ENCODE measurements at regions not wholly inside any gene's neighbourhood (a gene's known extent, or its start where the extent isn't known, plus 50 kb on each side); places are given as distances from the start of the nearest gene placed in this dataset.

DNA sequence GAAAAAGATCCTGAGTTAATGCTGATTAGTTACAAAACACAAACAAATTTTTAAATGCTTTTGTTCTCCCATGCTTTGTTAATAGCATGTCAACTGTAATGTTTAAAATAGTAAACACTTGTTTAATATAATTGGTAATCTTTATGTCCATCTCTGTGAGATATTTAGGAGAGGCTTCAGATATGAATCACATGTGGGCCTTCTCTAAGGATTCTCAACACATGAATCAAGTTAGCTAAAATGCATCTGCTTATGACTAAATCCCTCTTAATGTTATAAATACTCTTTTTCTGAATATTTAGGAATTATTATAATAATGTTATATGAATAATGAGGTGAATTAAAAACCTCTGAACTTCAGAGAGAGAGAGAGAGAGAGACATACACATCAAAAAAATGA, 345.9 kb upstream of the MANEA start (continued):
- TF ChIP-seq ILK (tag; IDR thresholded peaks at IDR 0.05; ENCODE audit: borderline replicate concordance, low read depth): no peak

GRCh38 chr6:95232446-95232845, 344.9 kb upstream of the MANEA start:
- FAIRE-seq (no peak), DNase-seq (ENCODE audit: extremely low read depth in 1 of 4, low spot score in 3 of 4) (no peak), ATAC-seq (no peak)
- Histone ChIP-seq H3K79me2 (ENCODE audit: control insufficient read depth, insufficient read depth, low read length) (no peaks in the 10 kb centered on the region), H3K9me1 (ENCODE audit: control insufficient read depth, insufficient read depth, low read length) (no peaks in the 10 kb centered on the region), H4K20me1 (replicated peaks; ENCODE audit: control insufficient read depth, insufficient read depth, low read length) (no peaks in the 10 kb centered on the region), H3K27ac (ENCODE audit: extremely low read depth, low read depth, low read length) (no peak overlapping the region), H3K4me2 (ENCODE audit: insufficient read depth, low read length) (no peak overlapping the region), H3K4me3 (no peak overlapping the region), H3K4me1 (replicated peaks in 1 of 2; ENCODE audit: control insufficient read depth in 2 of 2, insufficient read depth in 2 of 2, low read length in 2 of 2) (no peaks in the 10 kb centered on the region), H2AFZ (ENCODE audit: low read depth, low read length) (no peak overlapping the region), H3K9ac (ENCODE audit: insufficient read depth in 1 of 2, low read depth in 2 of 2, low read length in 2 of 2) (no peak overlapping the region), H3K27me3 (ENCODE audit: control insufficient read depth in 2 of 2, insufficient read depth in 2 of 2, low read length in 2 of 2) (no peaks in the 10 kb centered on the region), H3K36me3 (ENCODE audit: control insufficient read depth, insufficient read depth, low read length) (no peaks in the 10 kb centered on the region), H3K9me3 (replicated peaks; ENCODE audit: control insufficient read depth, insufficient read depth, low read depth, low read length) (no peaks in the 10 kb centered on the region; the same call in 1 of the 2 replicates)
- BruUV-seq (replicated peaks): no TSS peak
- TF ChIP-seq FOXJ3 (CRISPR knock-in tag; IDR thresholded peaks at IDR 0.05): no peak
- no peak for TF ChIP-seq MYBL2 (IDR thresholded peaks at IDR 0.05; ENCODE audit: low read depth)
- no peak for TF ChIP-seq MYBL2 (CRISPR knock-in tag; IDR thresholded peaks at IDR 0.05; ENCODE audit: borderline replicate concordance)
- TF ChIP-seq XRCC3 (IDR thresholded peaks at IDR 0.05): no peak
- TF ChIP-seq MTA2 (IDR thresholded peaks at IDR 0.05; ENCODE audit: low read depth): no peak
- TF ChIP-seq, protein P1, sequence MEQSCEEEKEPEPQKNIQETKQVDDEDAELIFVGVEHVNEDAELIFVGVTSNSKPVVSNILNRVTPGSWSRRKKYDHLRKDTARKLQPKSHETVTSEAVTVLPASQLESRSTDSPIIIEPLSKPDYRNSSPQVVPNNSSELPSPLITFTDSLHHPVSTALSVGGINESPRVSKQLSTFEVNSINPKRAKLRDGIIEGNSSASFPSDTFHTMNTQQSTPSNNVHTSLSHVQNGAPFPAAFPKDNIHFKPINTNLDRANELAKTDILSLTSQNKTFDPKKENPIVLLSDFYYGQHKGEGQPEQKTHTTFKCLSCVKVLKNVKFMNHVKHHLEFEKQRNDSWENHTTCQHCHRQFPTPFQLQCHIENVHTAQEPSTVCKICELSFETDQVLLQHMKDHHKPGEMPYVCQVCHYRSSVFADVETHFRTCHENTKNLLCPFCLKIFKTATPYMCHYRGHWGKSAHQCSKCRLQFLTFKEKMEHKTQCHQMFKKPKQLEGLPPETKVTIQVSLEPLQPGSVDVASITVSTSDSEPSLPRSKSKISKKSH (CRISPR knock-in tag; IDR thresholded peaks at IDR 0.05): no peak
- no peak for TF ChIP-seq DACH1 (IDR thresholded peaks at IDR 0.05; ENCODE audit: partially characterized antibody)
- no peak for TF ChIP-seq PPARD (CRISPR knock-in tag; IDR thresholded peaks at IDR 0.05)
- TF ChIP-seq TCFL5 (CRISPR knock-in tag; conservative IDR thresholded peaks at IDR 0.05): no peak
- POLR2A ChIA-PET: no interaction called here
- intact Hi-C loops (cut with micrococcal nuclease): no loop called here
- 0% methylated on average over 4 of the region's 4 CpGs for WGBS (ENCODE audit: insufficient coverage, low coverage, missing lambda C conversion rate)
- CTCF ChIA-PET (ENCODE audit: low intra/inter-chr PET ratio): no interaction called here
- in situ Hi-C loops (cut with MboI): no loop called here
